IPS-15b (cell line): ENCODE measurements at regions not wholly inside any gene's neighbourhood (a gene's known extent, or its start where the extent isn't known, plus 50 kb on each side); places are given as distances from the start of the nearest gene placed in this dataset.

Experiments
- H3K27me3 ChIP-seq: one replicate; pipeline ENCODE4 v1.6.1; 2013; ENCODE audit warnings: low read length; ENCODE audit not compliant: control insufficient read depth, insufficient read depth
- H3K36me3 ChIP-seq: one replicate; pipeline ENCODE4 v1.6.1; 2013; ENCODE audit warnings: low read length; ENCODE audit not compliant: control insufficient read depth, insufficient read depth
- H3K4me1 ChIP-seq: one replicate; pipeline ENCODE4 v1.6.1; 2013; ENCODE audit warnings: mild to moderate bottlenecking, low read length; ENCODE audit not compliant: control insufficient read depth, insufficient read depth
- H3K4me3 ChIP-seq: one replicate; pipeline ENCODE4 v1.5.1; 2013; ENCODE audit warnings: low read depth, low read length
- H3K9ac ChIP-seq: one replicate; pipeline ENCODE4 v1.6.1; 2013; ENCODE audit warnings: low read depth, mild to moderate bottlenecking, low read length
- H3K9me3 ChIP-seq: one replicate; pipeline ENCODE4 v1.6.1; 2013; ENCODE audit warnings: mild to moderate bottlenecking, low read length; ENCODE audit not compliant: control insufficient read depth, insufficient read depth

GRCh38 chr1:238111516-238111915, 220.8 kb upstream of the ZP4 start:
- no peak overlapping the region for H3K9ac ChIP-seq
- no peaks in the 10 kb centered on the region for H3K36me3 ChIP-seq
- H3K9me3 ChIP-seq: no peaks in the 10 kb centered on the region
- H3K27me3 ChIP-seq: no peaks in the 10 kb centered on the region
- H3K4me1 ChIP-seq: no peaks in the 10 kb centered on the region
- no peak overlapping the region for H3K4me3 ChIP-seq

- H3K36me3 ChIP-seq: no peaks in the 10 kb centered on the region
- no peaks in the 10 kb centered on the region for H3K9me3 ChIP-seq
These were observed 220.4 kb upstream of the ZP4 start for GRCh38 chr1:238111081-238111480.

GRCh38 chr1:238108417-238108816, 217.7 kb upstream of the ZP4 start:
- Histone ChIP-seq H3K36me3 (no peaks in the 10 kb centered on the region), H3K4me3 (no peak overlapping the region), H3K4me1 (no peaks in the 10 kb centered on the region), H3K27me3 (no peaks in the 10 kb centered on the region), H3K9ac (no peak overlapping the region), H3K9me3 (no peaks in the 10 kb centered on the region)

More at GRCh38 chr1:238111081-238111480, 220.4 kb upstream of the ZP4 start:
- Histone ChIP-seq H3K4me3 (no peak overlapping the region), H3K27me3 (no peaks in the 10 kb centered on the region), H3K4me1 (no peaks in the 10 kb centered on the region), H3K9ac (no peak overlapping the region)

DNA sequence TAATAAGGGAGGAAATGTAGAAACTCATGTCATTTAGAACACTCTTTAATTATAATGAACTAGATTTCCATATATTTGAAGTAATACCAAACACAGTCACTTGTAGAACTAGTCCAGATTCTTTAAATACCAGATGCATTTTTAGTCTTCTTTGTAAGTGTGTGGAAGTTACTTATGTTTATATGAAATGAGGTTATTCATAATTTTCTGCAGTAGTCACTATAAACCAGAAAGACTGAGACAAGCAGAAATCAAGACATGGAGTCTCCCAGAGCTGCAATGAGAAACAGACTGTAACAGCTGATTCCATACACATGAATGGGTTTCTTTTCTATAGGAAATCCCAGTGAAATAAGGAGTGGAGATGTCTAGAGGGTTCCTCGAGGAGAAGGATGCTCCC, 216.6 kb upstream of the ZP4 start:
- H3K27me3 ChIP-seq: no peaks in the 10 kb centered on the region
- no peaks in the 10 kb centered on the region for H3K4me1 ChIP-seq
- no peak overlapping the region for H3K9ac ChIP-seq
- H3K4me3 ChIP-seq: no peak overlapping the region
- H3K36me3 ChIP-seq: no peaks in the 10 kb centered on the region
- H3K9me3 ChIP-seq: no peaks in the 10 kb centered on the region

- Histone ChIP-seq H3K4me1 (no peaks in the 10 kb centered on the region), H3K36me3 (no peaks in the 10 kb centered on the region), H3K27me3 (no peaks in the 10 kb centered on the region), H3K4me3 (no peak overlapping the region), H3K9ac (no peak overlapping the region), H3K9me3 (no peaks in the 10 kb centered on the region)
These were observed 214.0 kb upstream of the ZP4 start for GRCh38 chr1:238104752-238105151.

DNA sequence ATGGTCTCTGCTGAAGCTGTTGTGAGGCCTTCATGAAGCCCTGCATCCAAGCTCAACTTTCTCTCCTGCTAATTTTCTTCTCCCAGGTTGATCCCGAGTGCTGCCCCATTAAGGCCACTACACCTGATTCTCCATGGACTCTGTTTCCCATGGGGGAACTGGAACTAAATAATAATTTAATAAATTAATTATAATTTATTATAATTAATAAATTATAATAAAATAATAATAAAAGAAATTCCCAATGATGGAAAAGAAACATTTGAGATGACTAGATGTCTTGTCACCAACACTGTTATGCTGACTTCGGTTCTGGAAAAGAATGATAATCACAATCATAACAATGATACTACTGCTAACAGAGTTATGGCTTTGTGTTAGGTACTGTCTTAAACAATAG, 211.2 kb upstream of the ZP4 start:
- no peaks in the 10 kb centered on the region for H3K9me3 ChIP-seq
- no peak overlapping the region for H3K4me3 ChIP-seq
- H3K9ac ChIP-seq: no peak overlapping the region

GRCh38 chr1:238099871-238100270, 209.1 kb upstream of the ZP4 start:
- no peaks in the 10 kb centered on the region for H3K36me3 ChIP-seq
- no peaks in the 10 kb centered on the region for H3K27me3 ChIP-seq
- no peak overlapping the region for H3K9ac ChIP-seq
- H3K4me1 ChIP-seq: no peaks in the 10 kb centered on the region
- no peaks in the 10 kb centered on the region for H3K9me3 ChIP-seq
- H3K4me3 ChIP-seq: no peak overlapping the region

More for the DNA sequence above, 211.2 kb upstream of the ZP4 start:
- H3K27me3 ChIP-seq: no peaks in the 10 kb centered on the region
- no peaks in the 10 kb centered on the region for H3K36me3 ChIP-seq
- no peaks in the 10 kb centered on the region for H3K4me1 ChIP-seq

DNA sequence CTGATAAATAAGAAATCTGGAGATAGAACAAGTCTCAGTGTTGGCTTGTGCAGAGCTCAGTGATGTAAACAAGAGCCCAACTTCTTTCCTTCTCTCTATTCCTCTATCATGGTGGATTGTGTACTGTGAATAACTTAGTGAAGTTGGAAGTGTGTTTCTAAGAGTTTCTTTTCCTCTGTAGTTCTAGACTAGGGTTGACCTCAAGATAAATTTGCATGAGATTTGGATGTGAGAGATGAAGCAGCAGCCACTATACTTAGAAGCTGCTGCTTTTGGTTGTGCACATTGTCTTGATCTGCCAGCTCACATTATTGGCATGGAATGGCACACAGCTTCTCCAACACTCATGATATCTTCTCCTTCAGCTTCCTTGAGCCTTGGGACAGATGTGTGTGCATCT, 198.9 kb upstream of the ZP4 start:
- H3K9ac ChIP-seq: no peak overlapping the region
- no peaks in the 10 kb centered on the region for H3K36me3 ChIP-seq
- no peak overlapping the region for H3K4me3 ChIP-seq
- H3K4me1 ChIP-seq: no peaks in the 10 kb centered on the region
- H3K9me3 ChIP-seq: no peaks in the 10 kb centered on the region
- H3K27me3 ChIP-seq: no peaks in the 10 kb centered on the region

DNA sequence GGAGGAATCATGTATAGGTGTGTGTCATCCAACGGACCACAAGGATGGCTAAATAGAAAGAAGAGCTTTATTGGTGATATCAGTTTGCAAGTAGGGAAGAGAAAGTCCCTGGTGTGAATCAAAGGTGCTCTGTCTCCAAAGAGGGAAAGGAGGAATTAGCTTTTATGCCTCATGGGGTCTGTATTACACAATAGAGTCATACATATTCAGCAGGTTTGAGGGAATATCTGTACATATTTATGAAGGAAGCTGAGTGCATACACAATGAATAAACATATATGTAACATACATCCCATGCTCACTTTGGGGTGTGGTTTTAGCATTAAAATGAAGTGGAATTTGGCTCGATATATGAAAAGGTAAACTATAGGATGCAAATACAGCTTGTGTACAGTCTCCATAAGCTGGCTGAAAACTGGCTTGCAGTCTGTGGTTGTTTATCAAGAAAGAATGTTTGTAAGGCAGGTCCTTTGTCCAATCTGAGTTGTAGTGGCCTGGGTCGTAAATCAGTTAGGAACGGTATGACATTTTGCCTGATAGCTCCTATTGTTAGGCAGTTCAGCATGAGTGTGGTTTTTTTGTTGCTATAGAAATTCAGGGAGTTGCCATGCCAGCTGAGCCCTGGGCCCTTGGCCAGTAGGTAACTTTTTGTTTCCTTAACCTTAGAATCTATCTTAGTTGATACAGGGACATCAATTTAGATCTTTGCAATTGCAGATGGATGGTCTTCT, 198.0 kb upstream of the ZP4 start:
- Histone ChIP-seq H3K9me3 (no peaks in the 10 kb centered on the region), H3K9ac (no peak overlapping the region), H3K27me3 (no peaks in the 10 kb centered on the region), H3K36me3 (no peaks in the 10 kb centered on the region), H3K4me3 (no peak overlapping the region), H3K4me1 (no peaks in the 10 kb centered on the region)

- Histone ChIP-seq H3K27me3 (no peaks in the 10 kb centered on the region), H3K9me3 (no peaks in the 10 kb centered on the region), H3K36me3 (no peaks in the 10 kb centered on the region), H3K9ac (no peak overlapping the region), H3K4me1 (no peaks in the 10 kb centered on the region), H3K4me3 (no peak overlapping the region)
These were observed 183.3 kb upstream of the ZP4 start for GRCh38 chr1:238073991-238074390.

DNA sequence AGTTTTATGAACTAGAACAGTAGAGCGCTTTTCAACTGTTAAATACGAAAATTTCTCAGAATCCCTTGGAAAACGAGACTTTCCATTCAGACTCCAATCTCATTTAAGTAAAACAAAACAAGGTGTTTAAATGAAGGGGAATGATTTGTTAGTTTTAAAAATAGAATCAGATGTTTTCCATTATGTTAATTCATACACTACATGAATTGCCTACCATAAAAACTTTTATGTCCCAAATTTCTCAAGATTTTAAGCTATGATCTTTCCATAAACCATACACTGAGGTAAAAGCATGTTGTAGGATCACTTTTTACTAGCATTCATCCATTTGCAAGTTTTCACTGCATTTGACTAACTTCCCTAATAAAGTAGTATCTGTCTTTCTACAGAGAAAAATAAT, 180.3 kb upstream of the ZP4 start:
- no peaks in the 10 kb centered on the region for H3K36me3 ChIP-seq
- H3K9ac ChIP-seq: no peak overlapping the region
- H3K27me3 ChIP-seq: no peaks in the 10 kb centered on the region
- no peak overlapping the region for H3K4me3 ChIP-seq
- H3K9me3 ChIP-seq: no peaks in the 10 kb centered on the region
- H3K4me1 ChIP-seq: no peaks in the 10 kb centered on the region

DNA sequence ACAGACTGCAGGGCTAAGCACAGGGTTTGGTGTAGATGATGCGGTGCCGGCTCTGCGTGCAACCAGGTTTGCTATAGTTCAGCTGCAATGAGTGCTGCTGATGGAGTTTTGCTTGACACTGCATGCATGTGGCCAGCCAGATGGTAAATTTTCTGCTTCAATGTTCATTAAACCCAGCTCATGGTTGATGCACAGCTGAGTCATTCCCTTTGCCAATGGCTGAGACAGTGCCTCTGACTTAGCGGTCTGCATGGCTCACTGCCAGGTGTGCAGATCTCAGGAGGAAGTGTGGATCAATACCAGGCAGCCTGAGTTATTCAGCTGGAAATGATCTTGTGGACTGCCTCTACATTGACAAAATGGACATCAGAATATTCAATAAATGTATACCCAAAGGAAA, 172.7 kb upstream of the ZP4 start:
- Histone ChIP-seq H3K9ac (no peak overlapping the region), H3K4me3 (no peak overlapping the region), H3K4me1 (no peaks in the 10 kb centered on the region), H3K36me3 (no peaks in the 10 kb centered on the region), H3K9me3 (no peaks in the 10 kb centered on the region), H3K27me3 (no peaks in the 10 kb centered on the region)
